Umbilical cord (tissue), 1 donor: ENCODE measurements at regions not wholly inside any gene's neighbourhood (a gene's known extent, or its start where the extent isn't known, plus 50 kb on each side); places are given as distances from the start of the nearest gene placed in this dataset.
"Not testable (repeated sequence)": the region's sequence is repeated elsewhere in the genome, so short reads cannot be mapped to it uniquely, and the experiment has no call there.

Source experiments
- DNase-seq: peaks from one replicate; pipeline ENCODE4 v3.0.0-alpha.2; 2015; ENCODE audit warnings: low spot score

- no peak for DNase-seq
Measured at GRCh38 chr5:2865856-2866255, 114.4 kb upstream of the IRX2 start.

DNA sequence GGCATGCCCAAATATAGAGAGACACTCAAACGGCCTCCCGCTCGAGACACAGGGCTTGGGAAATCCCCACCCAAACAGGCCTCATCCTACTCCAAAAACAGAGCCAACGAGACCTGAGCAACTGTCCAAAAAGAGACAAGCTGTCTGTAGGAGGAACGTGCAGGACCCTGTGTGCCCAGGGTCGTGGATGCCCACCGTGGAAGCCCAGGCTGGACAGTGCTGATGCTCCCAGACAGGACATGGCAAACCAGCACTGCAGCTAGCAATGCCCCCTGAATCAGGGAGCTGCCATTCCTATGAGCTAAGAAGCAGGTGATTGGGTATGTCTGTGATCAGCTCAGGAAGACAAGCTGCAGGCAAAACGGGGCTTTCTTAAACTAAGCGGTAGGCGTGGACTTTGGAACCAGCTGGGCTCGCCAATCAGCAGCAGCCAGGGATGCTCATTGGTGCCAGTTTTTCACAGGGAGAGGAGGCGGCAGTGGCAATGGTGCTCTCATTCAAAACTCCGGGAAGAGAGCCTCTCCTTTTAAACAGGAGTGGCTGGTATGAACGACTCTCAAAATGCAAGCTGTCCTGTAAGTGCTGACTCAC, 113.1 kb upstream of the IRX2 start:
- no peak for DNase-seq

DNA sequence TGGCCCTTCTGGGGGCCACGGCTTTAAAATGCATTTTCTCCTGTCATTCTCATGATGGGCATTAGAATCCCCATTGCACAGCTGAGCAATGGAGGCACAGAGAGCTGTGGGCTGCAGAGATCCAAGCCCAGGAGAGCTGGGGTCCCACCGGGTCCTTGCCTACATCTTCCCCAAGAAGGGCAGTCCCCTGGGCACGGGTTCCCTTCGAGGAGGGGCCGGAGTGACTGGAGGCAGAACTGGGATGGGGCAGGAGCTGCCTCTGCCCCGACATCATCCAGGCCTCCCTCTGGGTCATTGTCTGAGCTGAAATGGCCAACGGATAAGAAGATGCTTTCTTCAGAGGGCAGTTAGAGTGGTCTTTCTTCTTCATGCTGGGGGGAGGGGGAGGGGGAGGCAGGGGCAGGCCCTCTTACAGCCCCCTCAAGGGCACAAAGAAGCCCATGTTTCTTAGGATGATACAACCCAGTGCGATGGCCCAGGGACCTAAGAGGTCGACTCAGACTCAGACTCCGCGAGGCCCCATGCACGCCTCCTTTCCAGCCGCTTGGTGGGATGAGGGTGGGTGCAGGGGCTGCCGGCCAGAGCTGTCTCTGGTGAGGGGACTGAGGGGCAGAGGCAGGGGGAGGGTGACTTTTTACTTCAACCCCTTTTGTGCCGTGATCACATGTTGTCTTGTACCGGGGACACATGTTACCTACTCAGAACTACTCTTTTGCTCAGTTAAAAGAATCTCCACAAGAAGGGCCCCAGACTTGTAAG, 112.4 kb upstream of the IRX2 start:
- no peak for DNase-seq

DNA sequence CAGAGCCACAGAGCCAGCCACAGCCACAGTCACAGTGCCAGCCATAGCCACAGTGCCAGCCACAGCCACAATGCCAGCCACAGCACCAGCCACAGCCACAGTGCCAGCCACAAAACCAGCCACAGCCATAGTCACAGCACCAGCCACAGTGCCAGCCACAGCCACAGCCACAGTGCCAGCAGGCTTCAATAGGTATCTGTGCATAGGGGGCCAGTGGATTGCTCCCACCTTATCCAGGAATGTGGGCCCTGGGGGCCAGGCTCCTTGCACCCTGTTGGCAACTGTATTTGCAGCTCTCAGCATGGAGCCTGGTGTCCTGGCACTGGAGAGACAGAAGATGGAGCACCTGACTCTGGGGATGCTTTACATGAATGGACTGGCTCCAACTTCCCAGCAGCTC, 111.7 kb upstream of the IRX2 start:
- DNase-seq, result no peak

DNA sequence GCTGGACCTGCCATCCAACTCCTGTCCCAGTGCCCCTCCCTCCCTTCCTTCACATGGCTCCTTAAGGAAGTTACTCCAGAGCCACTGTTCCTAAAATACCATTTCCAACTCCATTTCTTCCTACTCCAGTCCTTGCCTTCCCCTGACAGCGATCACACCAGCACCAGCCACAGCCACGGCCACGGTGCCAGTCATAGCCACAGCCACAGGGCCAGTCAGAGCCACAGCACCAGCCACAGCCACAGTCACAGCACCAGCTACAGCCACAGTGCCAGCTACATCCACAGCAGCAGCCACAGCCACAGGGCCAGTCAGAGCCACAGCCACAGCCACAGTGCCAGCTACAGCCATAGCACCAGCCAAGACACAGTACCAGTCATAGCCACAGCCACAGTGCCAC, 110.7 kb upstream of the IRX2 start:
- not testable (repeated sequence) for DNase-seq

DNA sequence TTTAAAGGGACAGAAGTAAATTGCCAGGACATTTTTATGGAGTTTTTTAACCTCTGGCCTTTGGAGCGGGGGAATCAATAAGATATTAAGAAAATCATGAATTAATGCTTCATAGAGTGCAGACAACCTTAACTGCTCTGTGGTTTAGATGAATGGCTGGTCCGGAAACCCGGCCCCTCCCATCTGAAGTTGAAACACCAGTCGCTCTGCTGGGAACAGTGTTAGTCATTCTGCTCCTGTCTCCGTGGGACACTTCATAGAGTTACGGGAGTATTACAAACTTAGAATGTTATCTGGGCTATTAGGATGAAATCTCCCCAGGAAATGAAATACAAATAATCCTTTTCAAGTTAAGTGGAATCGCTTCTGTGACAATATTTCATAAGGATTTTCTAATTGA, 110.1 kb upstream of the IRX2 start:
- DNase-seq, result no peak

- no peak for DNase-seq
Measured at GRCh38 chr5:2860101-2860500, 108.6 kb upstream of the IRX2 start.

DNA sequence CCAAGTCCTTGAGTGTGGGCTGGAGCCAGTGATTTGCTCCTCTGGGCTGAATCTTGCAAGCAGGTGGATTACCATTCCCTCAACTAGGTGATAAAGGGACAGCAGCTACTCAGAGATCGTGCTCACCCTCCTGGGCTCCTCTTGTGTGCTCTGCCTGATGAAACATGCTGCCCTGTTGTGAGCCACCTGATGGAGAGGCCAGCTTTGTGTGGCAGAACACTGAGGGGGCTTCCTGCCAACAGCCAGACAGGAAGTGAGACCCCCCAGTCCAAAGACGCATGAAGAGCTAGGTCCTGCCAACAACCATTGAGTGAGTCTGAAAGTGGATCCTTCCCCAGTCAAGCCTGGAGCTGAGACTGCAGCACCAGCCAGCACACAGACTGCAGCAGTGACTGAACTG, 106.4 kb upstream of the IRX2 start:
- DNase-seq, result no peak

- DNase-seq, result no peak
Measured at GRCh38 chr5:2856206-2856605, 104.7 kb upstream of the IRX2 start.

GRCh38 chr5:2852446-2852845, 101.0 kb upstream of the IRX2 start:
- no peak for DNase-seq

DNA sequence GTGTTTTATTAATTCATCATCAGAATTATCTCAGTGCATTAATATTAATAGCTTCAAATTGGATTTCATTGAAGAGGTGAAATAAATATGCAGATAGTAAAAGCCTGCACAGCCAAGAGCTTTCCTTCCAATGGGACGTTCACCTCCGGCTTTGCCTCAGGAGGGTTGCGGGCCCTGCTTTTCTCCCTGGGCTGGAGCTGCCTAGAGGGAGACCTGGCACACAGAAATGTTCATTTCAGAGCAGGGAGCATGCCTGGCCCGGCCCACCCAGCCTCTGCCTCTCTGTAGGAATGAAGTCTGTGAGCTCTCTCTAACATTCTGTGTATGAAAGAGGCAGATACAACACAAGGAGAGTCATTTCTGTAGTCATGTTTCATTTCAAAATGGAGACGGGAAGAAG, 100.4 kb upstream of the IRX2 start:
- DNase-seq, result no peak

GRCh38 chr5:2849429-2849828, 98.0 kb upstream of the IRX2 start:
- no peak for DNase-seq

GRCh38 chr5:2848619-2849018, 97.1 kb upstream of the IRX2 start:
- no peak for DNase-seq

DNA sequence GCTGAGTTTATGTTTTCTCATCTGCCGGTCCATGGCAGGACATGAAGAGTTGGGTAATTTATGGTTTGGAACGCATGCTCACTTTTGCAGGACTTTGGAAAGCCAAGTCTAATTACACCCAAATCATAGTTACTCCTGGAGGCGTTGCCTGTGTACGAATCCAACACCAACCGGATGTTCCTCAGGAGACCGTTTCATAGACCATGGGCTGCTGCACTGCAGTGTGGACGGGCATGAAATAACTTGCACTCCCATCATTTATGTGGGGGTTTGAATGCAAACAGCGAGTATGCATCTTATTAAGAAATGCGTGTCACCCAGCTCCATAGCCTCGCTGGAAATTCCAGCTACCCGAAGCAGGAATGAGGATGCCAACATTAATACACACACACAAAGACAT, 96.1 kb upstream of the IRX2 start:
- DNase-seq, result peak; percentile 10

GRCh38 chr5:2841208-2841607, 89.7 kb upstream of the IRX2 start:
- no peak for DNase-seq

DNA sequence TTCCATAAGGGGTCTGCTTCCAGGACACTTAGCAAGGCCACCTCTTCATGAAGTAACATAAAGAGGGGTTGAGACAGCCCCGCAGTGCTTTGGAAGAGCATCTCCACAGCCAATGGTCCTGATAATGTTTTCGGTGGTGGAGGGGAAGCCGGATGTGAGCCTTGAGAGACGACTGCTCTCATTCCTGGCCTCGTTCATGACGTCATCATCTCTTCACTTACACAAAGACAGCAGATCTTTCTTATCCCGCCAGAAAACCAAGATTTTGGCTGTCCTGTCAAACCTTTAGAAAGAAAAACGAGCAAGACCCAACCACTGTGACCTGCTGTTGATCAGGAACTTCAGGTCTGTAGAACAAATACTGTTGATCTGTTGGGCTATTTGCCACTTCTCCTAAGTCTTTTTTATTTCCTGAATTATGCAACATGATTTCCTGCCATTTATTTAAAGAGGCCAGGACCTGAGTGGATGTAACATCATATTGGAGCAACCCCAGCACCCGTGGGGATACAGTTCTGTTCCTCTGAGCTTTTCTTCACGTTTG, 89.0 kb upstream of the IRX2 start:
- DNase-seq, result no peak

- no peak for DNase-seq
Measured at GRCh38 chr5:2836133-2836532, 84.7 kb upstream of the IRX2 start.

GRCh38 chr5:2833556-2833955, 82.1 kb upstream of the IRX2 start:
- DNase-seq, result peak; percentile 52

DNA sequence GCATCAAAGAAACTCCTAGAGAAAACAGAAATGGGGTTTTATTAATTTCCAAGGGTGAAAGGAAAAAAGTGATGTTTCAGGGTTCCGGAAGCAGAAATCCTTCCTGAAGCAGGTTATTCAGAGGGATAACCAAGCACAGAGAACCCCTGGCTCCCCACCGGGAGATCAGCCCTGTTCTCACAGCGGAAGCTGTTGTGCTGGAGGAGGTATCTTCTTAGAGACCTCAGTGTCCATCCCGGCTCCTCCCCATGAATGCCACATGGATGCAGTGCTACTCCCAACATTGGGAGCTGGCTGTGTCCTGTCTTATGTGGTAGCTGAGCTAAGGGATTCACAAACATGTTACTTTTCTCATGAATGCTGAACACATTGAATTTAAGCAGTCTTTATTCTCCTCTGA, 80.9 kb upstream of the IRX2 start:
- no peak for DNase-seq

DNA sequence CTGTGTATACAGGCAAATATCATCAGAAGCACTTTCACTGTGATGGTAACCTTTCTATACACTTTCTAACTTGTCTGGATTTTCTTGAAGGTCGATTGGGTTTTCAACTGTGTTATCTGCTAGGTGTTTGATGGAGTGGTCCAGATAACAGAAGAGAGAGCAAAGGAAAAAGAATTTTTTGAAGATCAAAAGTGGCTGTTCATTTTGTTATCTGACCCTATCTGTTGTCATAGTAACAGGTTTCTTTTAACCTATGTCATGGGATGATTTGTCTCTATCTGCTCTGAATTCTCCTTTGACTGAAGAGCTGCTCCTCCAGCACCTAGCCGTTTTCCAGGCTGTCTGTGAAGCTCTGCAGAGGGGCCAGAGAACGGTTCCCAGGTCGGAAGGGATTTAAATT, 77.8 kb upstream of the IRX2 start:
- no peak for DNase-seq

- DNase-seq, result no peak
Measured at GRCh38 chr5:2818936-2819335, 67.5 kb upstream of the IRX2 start.

DNA sequence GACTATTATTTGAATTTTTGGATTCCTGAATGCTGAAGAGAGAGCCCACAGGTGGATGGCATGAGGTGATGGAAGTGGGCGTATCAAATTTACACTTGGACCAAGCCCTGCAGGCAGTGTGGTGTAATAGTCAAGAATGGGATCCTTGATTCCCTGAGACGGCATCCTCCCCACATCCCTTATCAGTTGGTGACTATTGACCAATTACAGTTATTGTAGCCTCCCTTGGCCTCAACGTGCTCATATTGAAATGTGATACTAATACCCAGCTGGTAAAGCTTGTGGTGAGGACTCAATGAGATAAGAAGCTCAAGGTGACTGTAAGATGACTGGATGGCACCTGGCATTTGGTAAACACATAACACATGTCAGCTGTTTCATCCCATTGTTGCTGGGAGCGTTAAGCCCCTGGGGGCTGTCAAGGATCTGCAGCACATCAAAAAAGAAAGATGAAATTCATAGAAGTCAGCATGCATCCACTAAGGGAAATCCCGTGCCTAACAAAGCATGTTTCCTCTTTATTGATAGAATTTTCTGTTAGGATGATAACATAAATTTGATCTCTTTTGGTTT, 65.6 kb upstream of the IRX2 start:
- no peak for DNase-seq

GRCh38 chr5:2813678-2814077, 62.2 kb upstream of the IRX2 start:
- no peak for DNase-seq
